HG02763 (cell line): ENCODE measurements at regions not wholly inside any gene's neighbourhood (a gene's known extent, or its start where the extent isn't known, plus 50 kb on each side); places are given as distances from the start of the nearest gene placed in this dataset.
"Not testable (repeated sequence)": the region's sequence is repeated elsewhere in the genome, so short reads cannot be mapped to it uniquely, and the experiment has no call there.

Experiments
- ATAC-seq: cut with Tn5 transposase; IDR thresholded peaks from one replicate; pipeline ENCODE4 v1.9.1; 2021; ENCODE audit warnings: mild to moderate bottlenecking, moderate library complexity; ENCODE audit not compliant: unreplicated experiment

DNA sequence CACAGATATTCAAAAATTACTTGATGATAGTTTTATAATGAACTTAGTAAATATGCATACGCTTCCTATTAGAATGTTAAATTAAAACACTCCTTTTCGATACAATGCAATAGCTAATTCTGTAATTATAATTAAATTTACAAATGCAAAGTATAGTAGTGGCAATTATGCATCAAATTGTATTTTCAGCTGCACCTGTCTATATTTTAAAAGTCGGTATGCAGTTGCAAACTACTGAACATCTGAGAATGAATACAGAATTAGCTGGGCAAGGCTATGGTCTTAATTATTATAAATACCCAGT is 110.4 kb upstream of the ARHGAP42 start:
- ATAC-seq: no peak

- ATAC-seq: no peak
Observed at GRCh38 chr11:100578831-100579311, 108.2 kb upstream of the ARHGAP42 start.

DNA sequence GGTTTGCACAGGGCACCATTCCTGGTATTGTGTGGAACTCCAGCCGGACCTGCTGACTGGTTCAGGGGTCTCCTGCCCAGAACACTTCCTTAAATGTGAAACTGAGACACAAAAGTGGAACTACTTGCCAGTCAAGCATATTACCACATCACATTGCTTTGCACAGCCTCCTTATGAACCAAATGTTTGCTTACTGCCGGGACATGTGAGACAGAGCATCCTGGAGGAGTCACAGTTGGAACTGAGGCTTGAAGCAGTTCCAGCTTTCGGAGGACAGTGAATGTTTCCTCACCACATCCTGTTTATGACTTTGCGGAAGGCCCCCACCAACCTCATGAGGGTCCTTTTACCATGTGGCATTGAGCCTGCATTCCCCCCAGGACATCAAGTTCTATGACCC is 105.8 kb upstream of the ARHGAP42 start:
- ATAC-seq: no peak

DNA sequence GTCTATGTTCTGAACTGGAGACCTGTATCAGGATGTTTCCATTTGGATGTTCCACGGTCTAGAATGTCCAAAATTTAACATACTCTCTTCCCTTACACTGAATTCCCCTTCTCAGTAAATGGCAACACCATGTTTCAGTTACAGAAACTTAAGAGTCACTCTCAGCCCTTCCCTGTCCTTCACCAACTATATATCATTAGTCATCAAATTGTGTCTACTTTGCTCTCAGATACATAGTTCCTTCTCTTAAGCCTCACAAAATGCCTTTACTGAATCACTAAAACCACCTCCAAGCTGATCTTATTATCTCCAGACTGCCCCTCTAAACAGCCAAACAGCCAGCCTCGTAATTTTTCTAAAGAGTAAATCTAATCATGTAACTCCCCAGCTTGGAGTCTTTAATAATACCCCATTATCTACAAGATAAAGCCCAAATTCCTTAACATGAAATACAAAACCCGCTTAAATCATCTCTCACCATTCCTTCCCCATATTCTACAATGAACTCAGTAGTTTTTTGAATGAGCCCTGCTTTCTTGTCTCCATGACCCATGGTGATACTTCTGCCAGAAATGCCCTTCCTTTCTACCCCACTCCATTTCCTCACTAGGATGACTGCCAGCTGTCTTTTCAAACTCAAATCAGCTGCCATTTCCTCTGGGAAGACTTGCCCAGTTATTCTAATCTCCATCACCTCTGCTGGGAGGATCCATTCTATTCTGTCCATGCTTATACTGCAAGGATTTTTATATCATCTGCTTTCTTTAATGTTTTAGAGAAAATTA is 102.7 kb upstream of the ARHGAP42 start:
- ATAC-seq: no peak

- ATAC-seq: no peak
Observed at GRCh38 chr11:100585728-100586127, 101.4 kb upstream of the ARHGAP42 start.

GRCh38 chr11:100586361-100587101 is 100.6 kb upstream of the ARHGAP42 start:
- ATAC-seq: no peak

DNA sequence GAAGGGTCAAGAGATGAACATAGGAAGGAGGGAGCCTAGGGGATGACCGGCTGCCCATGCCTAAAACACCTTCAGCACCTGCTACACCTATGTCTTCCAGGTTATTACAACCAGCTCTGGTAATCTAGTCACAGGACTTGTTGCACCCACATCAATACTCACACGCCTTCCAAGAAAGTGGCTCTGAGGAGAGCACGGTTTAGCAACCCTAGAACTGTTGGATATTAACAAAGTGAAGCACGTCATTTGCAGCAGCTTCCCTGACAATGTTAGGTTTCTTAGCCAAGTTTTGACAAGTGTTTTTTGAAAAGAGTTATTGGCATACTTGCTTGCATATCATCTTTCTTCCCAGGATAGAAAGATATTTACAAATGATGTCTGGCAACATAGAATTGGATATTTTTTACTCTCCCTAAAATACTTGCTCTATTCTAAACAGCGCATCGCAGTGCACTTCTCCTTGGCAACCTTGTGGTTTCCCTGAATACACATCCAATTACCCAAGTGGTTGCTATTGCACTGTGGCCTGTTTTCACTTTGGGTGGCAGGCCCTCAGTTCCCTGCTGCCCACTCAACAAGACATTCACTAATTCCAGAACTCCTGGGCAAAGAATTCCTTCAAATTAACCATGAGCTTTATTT is 94.3 kb upstream of the ARHGAP42 start:
- no peak for ATAC-seq

DNA sequence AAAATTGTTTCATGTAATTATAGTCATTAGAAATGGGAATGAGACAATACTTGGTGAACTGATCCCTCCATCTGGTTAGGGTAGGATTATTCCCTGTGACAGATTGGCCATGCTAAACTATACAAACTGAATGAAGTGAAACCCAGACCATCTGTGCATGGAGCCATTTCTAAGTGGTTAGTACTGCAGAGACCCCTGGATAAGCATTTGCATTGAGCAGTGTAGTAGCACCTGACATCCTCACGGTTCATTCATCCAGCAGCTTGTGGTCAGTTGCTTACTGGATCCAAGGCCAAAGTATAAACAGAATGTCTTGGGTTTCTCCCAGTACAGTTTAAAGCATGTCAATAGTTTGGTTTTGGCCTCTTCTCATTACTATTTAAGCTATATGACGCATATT is 93.8 kb upstream of the ARHGAP42 start:
- no peak for ATAC-seq

DNA sequence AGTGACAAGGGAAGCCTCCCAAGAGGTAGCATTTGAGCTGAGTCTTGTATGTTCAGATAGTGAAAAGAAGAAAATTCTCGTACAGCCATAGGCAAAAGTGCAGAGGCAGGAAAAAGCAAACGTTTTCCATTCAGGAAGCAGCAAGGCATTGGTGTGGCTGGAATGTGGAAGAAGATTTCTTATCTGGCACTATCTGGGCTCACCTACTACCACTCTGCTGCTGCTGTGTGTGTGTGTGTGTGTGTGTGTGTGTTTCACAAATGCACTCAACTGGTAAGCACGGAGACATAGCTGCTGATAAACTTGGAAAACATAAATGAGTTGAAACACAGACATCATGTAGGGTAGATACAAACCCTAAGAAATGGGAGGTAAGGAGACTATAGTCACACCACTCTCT is 92.8 kb upstream of the ARHGAP42 start:
- no peak for ATAC-seq

DNA sequence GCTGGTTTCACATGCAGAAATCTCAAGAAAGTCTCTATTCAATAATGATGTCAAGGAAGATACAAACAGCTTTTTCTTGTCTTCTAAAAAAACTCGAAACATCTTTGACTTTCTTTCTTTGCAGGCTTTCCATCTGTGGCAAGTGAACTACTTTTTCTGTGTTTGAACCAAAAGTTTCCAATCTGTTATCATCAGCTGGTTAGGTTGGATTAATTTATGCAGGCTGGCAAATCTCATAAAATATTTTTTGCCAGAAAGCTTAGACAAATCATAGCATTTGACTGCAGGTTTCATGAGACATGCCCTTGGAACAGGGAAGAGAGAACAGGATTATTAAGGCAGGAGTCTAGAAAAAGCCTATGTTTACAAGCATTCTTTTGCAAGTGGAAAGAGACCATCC is 86.1 kb upstream of the ARHGAP42 start:
- ATAC-seq: no peak

DNA sequence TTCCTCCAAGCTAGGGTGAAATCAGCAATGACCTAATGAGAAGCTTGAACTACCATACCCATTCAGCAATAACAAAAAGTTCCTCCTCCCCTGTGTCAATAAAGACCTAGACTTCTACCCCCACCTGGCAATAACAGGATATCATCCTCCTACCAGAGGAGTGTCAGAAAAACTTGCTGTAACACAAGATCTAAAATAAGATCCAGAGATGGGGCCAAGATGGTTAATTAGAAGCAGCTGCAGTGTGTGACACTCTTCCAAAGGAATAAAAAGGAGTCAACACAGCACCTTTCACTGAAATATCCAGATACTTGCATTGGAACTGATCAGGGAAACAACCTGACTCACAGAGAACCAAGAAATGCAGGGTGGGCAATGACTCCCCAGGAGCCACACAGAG is 84.4 kb upstream of the ARHGAP42 start:
- no peak for ATAC-seq

- ATAC-seq: not testable (repeated sequence)
Observed at GRCh38 chr11:100607761-100608160, 79.3 kb upstream of the ARHGAP42 start.

DNA sequence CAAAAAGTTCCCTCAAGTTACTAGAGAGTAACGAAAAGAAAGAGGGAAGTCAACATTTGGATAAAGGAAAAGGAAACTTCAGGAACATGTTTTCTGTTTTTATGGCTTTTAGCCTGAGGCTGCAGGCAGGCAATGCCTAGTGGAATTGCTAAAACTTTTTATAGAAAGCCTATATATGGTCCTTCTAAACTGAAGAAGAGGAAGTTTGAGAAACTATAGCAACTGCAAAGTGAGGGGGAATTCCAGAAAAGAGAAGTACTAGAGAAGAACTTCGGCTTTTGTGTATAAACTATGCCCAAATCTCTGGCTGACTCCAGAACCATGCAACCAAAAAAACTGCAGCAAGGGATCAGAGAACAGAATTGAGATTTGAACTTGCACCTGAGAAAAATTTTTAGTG is 74.3 kb upstream of the ARHGAP42 start:
- ATAC-seq: no peak

- no peak for ATAC-seq
Observed at GRCh38 chr11:100618914-100619313, 68.2 kb upstream of the ARHGAP42 start.

- ATAC-seq: no peak
Observed at GRCh38 chr11:100619484-100619883, 67.6 kb upstream of the ARHGAP42 start.

GRCh38 chr11:100622404-100622803 is 64.7 kb upstream of the ARHGAP42 start:
- no peak for ATAC-seq

DNA sequence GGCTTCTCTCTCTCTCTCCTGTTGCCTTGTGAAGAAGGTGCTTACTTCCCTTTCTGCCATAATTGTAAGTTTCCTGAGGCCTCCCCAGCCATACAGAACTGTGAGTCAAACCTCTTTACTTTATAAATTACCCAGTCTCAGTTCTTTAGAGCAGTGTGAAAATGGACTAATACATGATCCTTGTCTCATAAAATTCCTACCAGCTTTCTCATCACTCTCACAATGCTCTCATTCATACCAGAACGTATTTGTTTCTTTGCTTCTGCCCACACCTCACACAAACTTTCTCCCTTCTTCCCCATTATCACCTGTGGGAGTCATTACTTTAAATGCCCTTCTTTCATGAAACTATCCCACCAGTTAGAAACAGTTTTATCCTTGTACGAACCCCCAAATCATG is 62.7 kb upstream of the ARHGAP42 start:
- ATAC-seq: no peak

DNA sequence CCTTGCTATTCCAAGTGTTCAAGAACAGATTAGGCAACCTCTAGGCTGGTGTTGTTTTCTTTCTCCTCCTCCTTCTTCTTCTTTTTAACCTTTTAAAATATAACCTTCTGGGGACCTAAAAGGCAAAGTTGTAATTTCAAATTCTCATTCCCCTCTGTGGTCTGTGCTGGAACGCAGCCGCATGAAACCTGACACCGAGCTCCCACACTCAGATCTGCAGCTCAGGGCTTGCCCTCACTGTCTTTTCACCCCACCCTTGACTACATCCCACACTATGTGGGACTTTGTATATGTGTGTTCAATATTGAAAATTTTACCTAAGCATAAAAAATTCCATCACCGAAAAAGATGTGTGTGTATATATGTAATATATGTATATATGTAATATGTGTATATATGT is 62.0 kb upstream of the ARHGAP42 start:
- no peak for ATAC-seq

GRCh38 chr11:100629671-100630070 is 57.4 kb upstream of the ARHGAP42 start:
- ATAC-seq: no peak

- ATAC-seq: no peak
Observed at GRCh38 chr11:100630898-100631297, 56.2 kb upstream of the ARHGAP42 start.

GRCh38 chr11:100631316-100631715 is 55.8 kb upstream of the ARHGAP42 start:
- ATAC-seq: no peak

DNA sequence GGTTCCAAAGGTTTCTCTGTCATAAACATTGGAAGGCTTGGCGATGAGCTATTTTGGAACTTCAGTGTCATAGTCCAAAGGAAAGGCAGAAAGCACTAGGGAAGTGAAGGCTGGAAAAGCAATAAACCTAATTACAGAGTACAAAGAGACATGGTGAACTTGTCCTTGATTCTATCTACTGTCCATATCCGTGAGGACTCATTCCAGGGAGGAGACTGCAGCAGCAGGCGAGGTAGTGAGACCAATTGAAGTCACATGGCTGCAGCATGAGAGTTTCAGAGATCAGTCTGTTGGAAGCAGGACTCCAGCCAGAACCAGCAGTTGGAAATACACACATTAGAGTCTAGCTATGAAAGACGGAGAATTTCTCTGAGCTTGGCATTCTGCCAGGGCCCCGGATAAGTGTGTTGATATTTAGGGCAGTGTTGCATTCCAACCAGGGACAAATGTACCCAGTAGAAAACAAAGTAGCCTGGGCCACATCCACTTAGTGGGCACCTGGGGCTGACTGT is 54.1 kb upstream of the ARHGAP42 start:
- ATAC-seq: no peak
